Epithelial cell of prostate (primary cell): ENCODE measurements at regions not wholly inside any gene's neighbourhood (a gene's known extent, or its start where the extent isn't known, plus 50 kb on each side); places are given as distances from the start of the nearest gene placed in this dataset.
"Not testable (repeated sequence)": the region's sequence is repeated elsewhere in the genome, so short reads cannot be mapped to it uniquely, and the experiment has no call there.

ENCODE experiments used
- DNase-seq: peaks from one replicate; pipeline ENCODE4 v3.0.0-alpha.2; 2011; ENCODE audit warnings: low read depth, low spot score
- H3K27ac ChIP-seq: fragments of 450-650 bp; 2 replicates; pipeline ENCODE4 v1.5.1; 2017; ENCODE audit warnings: mild to moderate bottlenecking

DNA sequence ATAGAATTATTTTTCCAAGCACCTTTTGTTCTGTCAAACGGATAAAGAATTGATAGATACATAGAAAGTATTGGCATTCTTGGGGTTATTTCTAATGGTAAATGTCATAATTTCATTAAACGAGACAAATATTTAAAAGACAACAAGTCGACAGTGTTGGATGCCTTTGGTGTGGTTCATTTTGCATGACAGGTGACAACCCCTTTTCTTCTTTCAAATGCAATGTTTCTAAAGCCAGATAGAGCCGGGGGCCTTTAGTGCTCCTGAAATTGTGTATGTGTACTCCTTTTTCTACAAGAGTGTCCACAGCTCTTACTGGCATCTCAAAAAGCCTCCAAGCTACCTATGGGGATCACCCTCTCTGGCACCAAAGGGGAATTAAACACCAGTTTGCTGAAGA lies 350.8 kb upstream of the ID2 start:
- no peak for DNase-seq
- no peak overlapping the region for H3K27ac ChIP-seq

DNA sequence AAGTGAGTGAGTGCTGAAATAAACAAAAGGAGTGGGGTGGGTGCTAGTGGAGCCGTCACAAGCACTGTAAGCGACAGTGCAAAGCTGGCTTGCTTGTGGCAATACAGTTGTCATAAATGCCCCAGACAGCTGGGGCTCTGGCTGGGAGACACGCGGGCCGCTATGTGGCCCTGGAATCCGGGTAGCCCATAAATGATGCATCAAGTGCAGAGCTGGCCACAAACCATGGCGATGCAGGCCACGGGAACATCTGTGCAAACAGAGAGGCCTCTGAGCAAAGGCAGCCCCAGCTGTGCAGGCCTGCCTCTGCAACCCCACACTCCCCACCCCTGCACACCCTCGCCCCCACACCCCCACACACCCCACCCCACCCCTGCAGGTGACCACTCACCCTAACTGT lies 349.2 kb upstream of the ID2 start:
- no peak for DNase-seq
- no peak overlapping the region for H3K27ac ChIP-seq

DNA sequence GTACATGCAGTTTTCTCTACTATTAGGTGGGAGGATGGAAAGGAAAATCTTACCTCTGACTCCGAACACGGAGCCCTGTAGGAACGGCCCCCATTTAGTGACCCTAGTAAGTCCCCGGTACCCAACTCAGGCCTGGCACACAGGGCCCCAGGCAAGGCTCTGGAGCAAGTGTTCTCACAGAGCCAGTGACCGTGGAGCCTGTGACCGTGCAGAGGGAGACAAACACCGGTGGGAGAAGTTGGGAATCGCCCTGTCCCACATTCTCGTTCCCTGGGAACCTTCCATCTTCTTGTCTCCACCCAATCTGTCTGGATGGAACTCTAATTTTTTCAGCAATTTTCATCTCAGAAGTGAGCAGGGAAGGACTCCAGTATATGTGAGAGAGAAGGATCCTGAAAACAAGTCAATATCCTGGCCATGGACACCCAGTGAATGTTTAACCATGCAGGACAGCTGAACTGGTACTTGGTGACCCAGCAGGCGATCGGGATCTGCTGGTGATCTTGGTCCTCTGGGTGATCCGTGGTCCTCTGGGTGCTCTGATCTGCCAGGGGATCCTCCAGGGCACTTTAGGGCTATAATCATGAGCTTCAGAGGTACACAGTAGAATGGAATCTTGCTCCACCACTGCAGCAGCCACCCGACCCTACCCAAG lies 348.6 kb upstream of the ID2 start:
- no peak for DNase-seq
- H3K27ac ChIP-seq, result no peak overlapping the region

DNA sequence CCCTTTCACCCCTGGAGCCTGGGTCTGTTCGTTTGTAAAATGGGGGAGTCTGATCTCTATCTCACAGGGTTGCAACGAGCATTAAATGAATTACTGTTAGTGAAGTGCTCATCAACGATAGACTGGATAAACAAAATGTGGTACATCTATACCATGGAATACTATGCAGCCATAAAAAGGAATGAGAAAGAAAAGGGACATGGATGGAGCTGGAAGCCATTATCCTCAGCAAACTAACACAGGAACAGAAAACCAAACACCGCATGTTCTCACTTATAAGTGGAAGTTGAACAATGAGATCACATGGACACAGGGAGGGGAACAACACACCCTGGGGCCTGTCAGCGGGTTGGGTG lies 348.0 kb upstream of the ID2 start:
- not testable (repeated sequence) for DNase-seq, H3K27ac ChIP-seq

DNA sequence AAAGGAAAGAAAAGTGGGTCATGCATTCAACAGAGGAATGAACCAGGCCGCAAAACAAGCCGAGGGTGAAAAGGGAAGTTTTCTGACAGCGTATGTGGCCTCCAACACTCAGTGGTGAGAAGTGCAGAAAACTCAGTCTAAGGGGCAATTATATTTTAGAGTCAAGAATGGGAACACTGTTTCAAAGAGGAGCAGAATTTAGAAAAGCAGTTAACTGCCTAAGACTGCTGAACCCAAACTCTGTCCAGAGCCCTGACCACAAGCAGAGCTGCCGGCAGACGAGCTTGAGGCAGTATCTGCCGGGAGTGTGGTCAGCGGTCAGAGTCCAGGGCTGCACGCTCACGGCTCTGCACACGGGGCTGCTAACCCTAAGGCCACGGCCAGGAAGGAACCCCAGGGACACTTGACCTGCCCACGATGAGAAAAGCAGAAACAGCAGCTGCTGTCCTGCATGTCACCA lies 347.0 kb upstream of the ID2 start:
- DNase-seq, result no peak
- H3K27ac ChIP-seq, result no peak overlapping the region

DNA sequence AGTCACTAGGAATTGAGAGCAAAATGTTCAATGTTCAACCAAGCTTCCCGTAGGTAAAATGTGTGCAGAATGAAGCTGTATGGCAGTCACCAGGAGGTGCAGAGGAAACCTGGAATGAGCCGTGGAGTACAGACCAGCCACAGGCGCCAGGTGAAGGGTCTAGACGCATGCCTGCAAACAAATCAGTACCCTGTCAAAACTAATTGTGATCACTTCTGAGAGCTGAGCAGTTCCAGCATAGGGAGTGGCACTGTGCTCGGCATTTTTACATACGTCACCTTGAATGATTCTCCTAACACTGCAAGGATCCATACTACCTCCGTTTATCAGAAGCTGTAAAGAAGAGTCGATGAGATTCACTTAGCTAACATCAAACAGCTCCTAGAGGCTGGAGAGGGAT lies 346.1 kb upstream of the ID2 start:
- no peak for DNase-seq
- H3K27ac ChIP-seq, result no peak overlapping the region

DNA sequence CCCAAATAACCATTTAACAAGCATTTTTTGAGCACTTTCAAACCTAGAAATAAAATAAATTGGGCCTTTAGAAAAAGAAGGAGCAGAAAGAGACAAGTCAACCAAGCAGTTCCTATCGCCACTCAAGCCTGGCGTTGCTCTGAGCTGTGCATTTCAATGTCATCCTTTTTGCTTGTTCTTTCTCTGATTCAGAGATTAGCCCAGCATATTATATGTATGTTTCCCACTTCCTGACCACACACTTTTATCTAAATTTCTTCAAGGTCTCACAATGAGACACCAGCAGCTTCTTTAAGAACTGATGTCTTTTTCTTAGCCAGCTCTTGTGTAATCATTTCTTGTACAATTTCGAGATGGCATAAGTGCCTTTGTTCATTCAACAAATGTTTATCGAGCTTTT lies 344.5 kb upstream of the ID2 start:
- no peak for DNase-seq
- H3K27ac ChIP-seq, result no peak overlapping the region

DNA sequence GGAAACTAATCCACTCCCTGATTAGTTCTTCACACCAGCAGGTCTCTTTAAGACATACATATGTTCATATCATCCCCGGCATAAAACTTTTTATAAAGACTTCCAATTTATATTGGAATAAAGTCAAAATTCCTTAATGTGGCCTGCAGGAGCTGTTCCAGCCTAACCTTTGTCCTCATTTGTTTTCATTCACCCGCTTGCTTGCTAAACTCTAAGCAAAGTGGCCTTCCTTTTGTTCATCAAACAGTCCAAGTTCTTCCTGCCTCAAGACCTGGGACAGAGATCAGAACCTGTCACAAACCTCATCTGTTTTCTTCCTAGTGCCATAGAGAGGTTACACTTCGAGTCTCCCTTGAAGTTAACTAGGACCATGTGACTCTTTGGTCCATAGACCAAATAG lies 339.4 kb upstream of the ID2 start:
- no peak for DNase-seq
- H3K27ac ChIP-seq, result no peak overlapping the region

DNA sequence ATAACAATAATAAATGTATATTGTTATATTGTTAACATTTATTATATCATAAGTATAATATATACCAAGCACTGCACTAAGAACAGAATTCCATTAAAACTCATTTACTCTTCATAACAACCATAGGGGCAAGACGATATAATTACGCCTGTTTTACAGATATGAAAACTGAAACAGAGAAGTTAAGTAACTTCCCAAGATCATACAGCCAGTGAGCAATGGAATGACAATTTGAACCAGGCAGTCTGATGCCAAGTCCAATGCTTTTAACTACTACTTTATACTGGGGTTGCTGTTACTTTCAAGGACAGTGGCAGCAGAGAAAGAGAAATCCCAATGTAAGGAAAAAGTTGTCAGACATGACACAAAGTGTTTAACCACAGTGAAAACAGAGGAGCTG lies 338.8 kb upstream of the ID2 start:
- no peak for DNase-seq
- H3K27ac ChIP-seq, result no peak overlapping the region

DNA sequence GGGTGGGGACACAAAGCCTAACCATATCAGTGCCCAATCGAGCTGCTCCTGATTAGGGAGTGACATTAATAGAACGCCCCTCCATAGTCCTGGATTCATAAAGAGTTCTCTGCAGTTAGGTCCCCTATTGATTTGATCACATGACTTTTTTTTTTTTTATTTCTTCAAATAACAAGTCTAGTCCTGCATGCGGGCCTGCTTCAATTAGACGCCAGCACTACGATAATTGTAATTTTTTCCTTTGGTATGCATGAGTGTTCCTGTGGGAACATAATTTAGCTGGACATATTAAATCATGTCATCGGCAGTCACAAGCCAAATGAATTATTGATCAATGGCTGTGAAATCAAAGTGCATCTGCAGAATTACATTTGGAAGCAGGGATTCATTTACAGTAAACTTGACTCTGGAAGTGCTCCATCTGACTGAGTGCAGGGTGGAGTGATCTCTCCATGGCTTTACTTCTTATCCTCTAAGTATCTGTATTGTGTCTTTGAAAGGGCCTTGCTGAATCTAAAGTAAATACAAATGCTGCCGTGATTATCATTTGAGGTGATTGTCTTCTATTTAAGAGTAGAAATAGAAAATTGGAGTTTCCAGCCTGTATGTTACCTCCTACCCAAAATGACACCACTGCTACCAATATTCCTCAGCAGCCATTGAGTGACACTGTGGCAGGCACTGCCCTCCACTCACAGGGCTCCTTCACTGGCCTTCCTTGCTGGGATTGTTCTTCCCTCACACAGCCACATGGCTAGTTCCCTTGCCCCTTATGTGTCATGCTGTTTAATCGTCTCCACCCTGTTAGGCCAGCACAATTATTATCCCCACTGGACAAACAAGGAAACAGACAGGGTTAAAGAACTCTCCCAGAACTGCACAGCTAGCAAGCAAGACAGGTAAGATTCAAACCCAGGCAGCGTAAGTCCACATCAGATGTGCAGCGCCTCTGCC lies 337.4 kb upstream of the ID2 start:
- no peak overlapping the region for H3K27ac ChIP-seq
- no peak for DNase-seq

DNA sequence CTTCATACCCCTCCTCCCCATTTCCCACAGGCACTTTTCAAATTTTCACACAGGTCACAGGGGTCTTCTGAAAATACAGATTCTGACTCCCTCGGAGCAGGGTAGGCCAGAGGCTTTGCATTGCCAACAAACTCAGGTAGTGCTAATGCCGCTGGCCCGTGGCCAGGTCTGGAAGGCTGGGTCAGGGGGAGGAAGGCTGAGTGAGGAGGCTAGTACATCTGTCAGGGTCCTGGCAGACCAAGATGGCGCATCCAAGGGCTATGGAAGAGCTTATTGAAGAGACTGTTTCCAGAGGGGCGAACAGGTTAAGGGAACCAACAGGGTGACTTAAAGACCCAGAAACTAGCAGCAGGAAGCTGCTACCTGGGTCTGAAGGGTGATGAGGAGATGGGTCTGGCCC lies 336.7 kb upstream of the ID2 start:
- no peak overlapping the region for H3K27ac ChIP-seq
- no peak for DNase-seq

DNA sequence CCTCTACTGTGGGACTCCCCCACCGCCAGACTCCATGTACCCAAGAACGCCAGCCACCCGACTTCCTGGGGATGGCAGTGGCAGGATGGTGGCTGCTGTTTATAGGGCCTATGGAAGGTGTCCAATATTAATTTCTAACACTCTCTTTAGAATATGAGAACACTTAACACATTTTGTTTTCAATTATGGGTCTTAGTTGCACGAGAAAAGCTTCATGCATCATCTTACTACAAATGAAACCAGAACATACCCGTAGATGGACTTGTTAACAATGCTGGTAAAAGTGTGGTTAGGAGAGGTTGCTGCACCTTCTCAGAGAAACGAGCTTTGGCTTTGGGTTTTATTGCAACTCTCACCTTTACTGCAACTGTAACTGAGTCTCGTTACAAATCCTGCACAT lies 335.6 kb upstream of the ID2 start:
- DNase-seq, result no peak
- no peak overlapping the region for H3K27ac ChIP-seq

DNA sequence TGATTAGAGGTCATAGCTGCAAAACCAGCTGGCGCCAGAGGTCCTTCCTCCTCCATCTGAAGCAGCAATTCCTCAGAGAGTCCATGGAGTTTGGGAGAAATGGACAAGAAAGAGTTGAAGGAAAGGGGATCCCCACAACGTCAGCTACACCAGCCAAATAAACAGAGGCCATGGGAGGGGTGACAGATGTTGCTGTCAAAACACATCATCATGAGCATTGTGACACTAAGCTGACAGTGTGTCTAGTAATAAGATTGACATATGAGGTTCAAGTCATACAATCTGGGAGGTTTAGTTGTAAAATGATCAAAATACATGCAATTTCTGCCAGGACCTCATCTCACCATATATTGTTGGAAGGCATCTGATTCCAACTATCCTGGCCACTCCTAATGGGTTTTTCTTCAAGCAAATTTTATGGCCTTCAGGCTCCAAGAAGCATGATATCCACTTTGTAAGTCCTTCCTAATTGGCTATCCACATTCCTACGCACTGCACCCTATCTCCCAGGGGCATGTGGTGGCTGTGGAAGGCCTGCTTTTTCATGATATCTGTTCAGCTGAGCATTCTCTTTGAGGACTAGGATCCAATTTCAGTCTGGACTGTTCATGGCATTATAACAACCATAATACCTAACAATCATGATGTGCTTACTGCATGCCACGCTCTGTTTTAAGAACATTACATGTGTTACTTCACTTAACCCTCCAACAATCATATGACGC lies 335.0 kb upstream of the ID2 start:
- no peak for DNase-seq
- no peak overlapping the region for H3K27ac ChIP-seq

DNA sequence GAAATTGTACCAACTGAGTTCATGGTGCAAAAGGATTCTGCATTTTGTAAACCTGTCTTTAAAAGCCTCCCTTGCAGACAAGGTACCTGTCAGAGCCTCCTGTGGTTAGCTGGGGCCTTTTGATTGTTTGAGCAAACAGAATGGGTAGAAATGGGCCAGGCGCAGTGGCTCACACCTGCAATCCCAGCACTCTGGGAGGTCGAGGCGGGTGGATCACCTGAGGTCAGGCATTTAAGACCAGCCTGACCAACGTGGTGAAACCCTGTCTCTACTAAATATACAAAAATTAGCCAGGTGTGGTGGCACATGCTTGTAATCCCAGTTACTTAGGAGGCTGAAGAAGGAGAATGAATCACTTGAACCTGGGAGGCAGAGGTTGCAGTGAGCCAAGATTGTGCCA lies 332.9 kb upstream of the ID2 start:
- not testable (repeated sequence) for H3K27ac ChIP-seq, DNase-seq

DNA sequence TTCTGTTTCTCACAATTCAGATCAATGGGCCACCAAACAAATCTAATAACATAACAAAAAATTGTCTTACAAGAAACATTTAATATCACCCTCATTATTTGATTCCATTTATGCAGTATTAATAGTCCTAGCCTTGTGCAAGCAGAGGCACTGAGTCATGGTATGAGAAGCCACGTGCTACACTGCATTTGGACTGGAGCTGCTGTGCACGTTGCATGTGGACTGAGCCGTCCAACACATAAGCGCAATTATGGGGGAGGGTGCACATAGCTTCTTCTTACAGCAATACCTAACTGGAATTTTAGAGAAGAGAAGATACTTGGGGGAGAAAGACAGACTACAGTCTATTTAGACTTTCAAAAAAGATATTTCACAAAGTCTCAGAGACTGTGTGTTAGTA lies 329.6 kb upstream of the ID2 start:
- H3K27ac ChIP-seq, result no peak overlapping the region
- DNase-seq, result no peak

DNA sequence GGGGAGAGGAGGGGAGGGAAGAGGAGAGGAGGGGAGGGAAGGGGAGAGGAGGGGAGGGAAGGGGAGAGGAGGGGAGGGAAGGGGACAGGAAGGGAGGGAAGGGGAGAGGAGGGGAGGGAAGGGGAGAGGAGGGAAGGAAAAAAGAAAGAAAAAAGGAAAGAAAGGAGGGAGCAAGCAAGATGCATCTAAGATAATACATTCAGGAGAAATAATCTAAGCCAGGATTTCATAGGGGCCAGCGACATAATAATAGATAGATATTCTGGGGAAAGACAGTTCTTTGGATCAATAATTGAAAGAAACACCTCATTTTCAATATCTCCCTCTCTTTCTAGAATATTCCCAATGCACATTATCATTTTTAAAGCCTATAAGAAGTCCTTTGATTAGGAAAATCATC lies 328.9 kb upstream of the ID2 start:
- no peak for DNase-seq
- H3K27ac ChIP-seq, result no peak overlapping the region

DNA sequence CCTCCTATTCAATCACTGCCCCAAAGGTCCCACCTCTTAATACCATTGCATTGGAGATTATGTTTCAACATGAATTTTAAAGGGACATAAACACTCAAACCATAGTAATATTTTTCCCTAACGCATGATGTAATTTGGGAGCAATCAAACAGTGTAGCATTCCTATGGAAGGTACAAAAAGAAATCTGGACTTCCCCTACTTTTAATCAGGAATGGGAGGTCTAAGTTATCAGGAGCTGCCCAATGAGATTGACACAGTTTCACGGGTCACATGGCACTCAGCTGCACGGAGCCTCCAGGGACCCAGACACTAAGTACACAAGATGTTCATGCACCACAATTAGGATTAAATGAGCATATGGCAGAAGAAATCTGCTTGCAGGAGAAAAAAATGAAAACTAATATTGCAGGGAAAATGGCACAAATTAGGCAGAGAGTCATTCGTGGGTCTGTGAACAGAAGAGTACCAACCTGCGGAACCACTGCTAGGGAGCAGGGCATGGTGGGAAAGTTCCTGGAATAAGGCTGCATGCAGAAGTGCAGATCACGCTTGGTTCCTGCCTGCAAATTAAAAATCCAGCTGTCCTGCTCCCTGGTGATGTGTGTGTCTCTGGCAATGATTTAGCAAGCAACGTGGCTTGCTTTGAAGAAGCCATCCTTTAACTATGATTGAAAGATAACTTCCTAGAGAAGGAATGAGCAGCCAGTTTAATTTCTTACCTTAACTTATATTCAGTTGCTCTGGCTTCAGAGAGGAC lies 326.6 kb upstream of the ID2 start:
- no peak for DNase-seq
- no peak overlapping the region for H3K27ac ChIP-seq

DNA sequence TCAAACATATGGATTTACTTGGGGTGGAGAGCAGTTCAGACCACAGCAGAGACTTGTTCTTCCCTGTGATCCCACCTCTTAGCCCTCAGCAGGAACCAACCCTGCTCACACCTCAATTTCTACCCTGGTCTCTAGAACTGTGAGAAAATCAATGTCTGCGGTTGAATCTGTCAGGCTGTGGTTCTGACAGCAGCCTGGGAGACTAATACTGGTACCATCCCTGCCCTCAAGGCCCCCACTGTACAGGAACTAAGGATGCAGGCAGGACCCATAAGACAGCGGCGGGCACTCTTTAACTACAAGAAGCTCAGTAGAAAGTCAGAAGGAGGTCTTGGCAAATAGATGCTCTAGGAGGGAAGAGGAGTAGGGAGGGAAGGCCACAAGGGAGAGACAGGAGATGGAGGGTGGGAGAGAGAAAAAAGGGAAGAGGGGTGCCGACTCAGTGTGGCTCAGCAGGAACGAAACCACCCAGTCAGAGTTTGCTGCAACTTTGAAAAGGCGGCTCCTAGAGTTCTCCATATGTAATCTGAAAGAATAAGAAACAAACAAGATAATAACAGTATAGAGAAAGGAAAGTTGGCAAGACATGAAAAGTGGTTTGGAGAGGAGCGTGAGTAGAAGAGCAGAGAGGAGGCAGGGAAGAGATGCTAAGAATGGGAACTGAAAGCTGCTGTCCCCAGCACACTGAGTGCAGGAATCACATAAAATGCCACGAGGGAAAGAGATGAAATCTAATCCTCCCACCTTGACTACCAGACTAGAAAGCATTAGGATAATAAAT lies 323.9 kb upstream of the ID2 start:
- no peak overlapping the region for H3K27ac ChIP-seq
- DNase-seq, result no peak

DNA sequence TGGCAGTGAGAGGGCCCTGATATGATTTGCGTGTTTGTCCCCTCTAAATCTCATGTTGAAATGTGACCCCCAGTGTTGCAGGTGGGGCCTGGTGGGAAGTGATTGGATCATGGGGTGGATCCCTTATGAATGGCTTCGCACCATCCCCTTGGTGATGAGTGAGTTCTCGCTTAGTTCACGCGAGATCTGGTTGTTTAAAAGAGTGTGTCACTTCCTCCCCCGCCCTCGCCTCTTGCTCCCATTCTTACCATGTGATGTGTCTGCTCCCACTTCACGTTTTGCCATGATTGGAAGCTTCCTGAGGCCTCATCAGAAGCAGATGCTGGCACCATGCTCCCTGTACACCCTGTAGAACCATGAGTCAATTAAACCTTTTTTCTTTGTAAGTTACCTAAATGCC lies 319.9 kb upstream of the ID2 start:
- no peak overlapping the region for H3K27ac ChIP-seq
- no peak for DNase-seq

DNA sequence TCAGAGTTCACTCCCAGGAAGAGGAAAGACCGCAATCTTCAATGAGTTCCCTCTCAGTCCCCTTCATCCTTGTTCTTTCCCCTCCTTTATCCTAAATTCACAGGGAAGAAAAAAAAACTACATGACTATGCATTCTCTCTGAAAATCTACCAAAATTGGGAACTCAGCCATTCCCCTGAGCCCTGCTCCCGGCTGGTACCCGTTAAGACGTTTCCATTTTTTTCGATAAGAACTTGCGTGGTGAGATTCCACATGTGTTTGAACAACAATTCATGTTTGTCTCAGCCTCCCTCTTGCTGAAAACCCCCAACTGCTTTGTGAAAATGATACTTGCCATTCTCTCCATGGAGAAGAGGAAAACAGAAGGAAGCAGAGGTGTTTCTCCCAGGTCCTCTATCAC lies 318.7 kb upstream of the ID2 start:
- DNase-seq, result no peak
- H3K27ac ChIP-seq, result no peak overlapping the region
